Femur (tissue), 1 donor: ENCODE measurements at regions not wholly inside any gene's neighbourhood (a gene's known extent, or its start where the extent isn't known, plus 50 kb on each side); places are given as distances from the start of the nearest gene placed in this dataset.
A peak's percentile ranks its signal among the peaks of the same experiment; 100 is the strongest.

ENCODE experiments used
- DNase-seq: peaks from one replicate; pipeline ENCODE4 v3.0.0-alpha.2; 2017

GRCh38 chr5:56360816-56361215 is 127.7 kb upstream of the ANKRD55 start:
- no peak for DNase-seq

- no peak for DNase-seq
Measured at GRCh38 chr5:56359809-56360685, 126.9 kb upstream of the ANKRD55 start.

- peak; percentile 66 for DNase-seq
Measured at GRCh38 chr5:56358703-56359681, 125.9 kb upstream of the ANKRD55 start.

- no peak for DNase-seq
Measured at GRCh38 chr5:56358046-56358445, 124.9 kb upstream of the ANKRD55 start.

- DNase-seq, result no peak
Measured at GRCh38 chr5:56357426-56357825, 124.3 kb upstream of the ANKRD55 start.

GRCh38 chr5:56356836-56357160 is 123.7 kb upstream of the ANKRD55 start:
- no peak for DNase-seq

GRCh38 chr5:56356121-56356835 is 123.1 kb upstream of the ANKRD55 start:
- DNase-seq, result no peak

GRCh38 chr5:56354836-56355235 is 121.7 kb upstream of the ANKRD55 start:
- no peak for DNase-seq

- DNase-seq, result no peak
Measured at GRCh38 chr5:56352808-56353590, 119.9 kb upstream of the ANKRD55 start.

- DNase-seq, result peak; percentile 38
Measured at GRCh38 chr5:56350597-56351170, 117.6 kb upstream of the ANKRD55 start.

- DNase-seq, result no peak
Measured at GRCh38 chr5:56350011-56350596, 117.0 kb upstream of the ANKRD55 start.

GRCh38 chr5:56349461-56349860 is 116.3 kb upstream of the ANKRD55 start:
- no peak for DNase-seq

GRCh38 chr5:56346741-56347535 is 113.8 kb upstream of the ANKRD55 start:
- no peak for DNase-seq

- no peak for DNase-seq
Measured at GRCh38 chr5:56346044-56346710, 113.0 kb upstream of the ANKRD55 start.

GRCh38 chr5:56345352-56345751 is 112.2 kb upstream of the ANKRD55 start:
- no peak for DNase-seq

GRCh38 chr5:56344594-56344993 is 111.5 kb upstream of the ANKRD55 start:
- DNase-seq, result no peak

GRCh38 chr5:56343988-56344387 is 110.9 kb upstream of the ANKRD55 start:
- no peak for DNase-seq

- no peak for DNase-seq
Measured at GRCh38 chr5:56342616-56343015, 109.5 kb upstream of the ANKRD55 start.

- no peak for DNase-seq
Measured at GRCh38 chr5:56340196-56340980, 107.3 kb upstream of the ANKRD55 start.
